ENCODE measurements at regions not wholly inside any gene's neighbourhood (a gene's known extent, or its start where the extent isn't known, plus 50 kb on each side); places are given as distances from the start of the nearest gene placed in this dataset.

- Histone ChIP-seq H3K9me2 (ENCODE audit: low read depth, low read length) (no peaks in the 10 kb centered on the region), H3K36me3 (ENCODE audit: insufficient read depth, low read length) (no peaks in the 10 kb centered on the region), H4K20me1 (ENCODE audit: insufficient read depth, low read length) (no peaks in the 10 kb centered on the region), H3F3A (ENCODE audit: insufficient read depth, low read length) (no peaks in the 10 kb centered on the region), H3K4me2 (ENCODE audit: low read length) (no peak overlapping the region), H2AFZ (ENCODE audit: low read length) (no peak overlapping the region), H3K27ac (ENCODE audit: low read depth, low read length, poor library complexity, severe bottlenecking) (no peak overlapping the region), H3K9me3 (ENCODE audit: low read length) (no peaks in the 10 kb centered on the region), H3K9ac (ENCODE audit: low read length) (no peak overlapping the region), H3K79me2 (ENCODE audit: insufficient read depth, low read length) (no peaks in the 10 kb centered on the region), H3K4me3 (ENCODE audit: low read depth, low read length, poor library complexity, severe bottlenecking) (no peak overlapping the region), H3K4me1 (ENCODE audit: insufficient read depth, low read length, severe bottlenecking) (no peaks in the 10 kb centered on the region), H3K27me3 (ENCODE audit: insufficient read depth, low read length) (no peaks in the 10 kb centered on the region)
- TF ChIP-seq EZH2 (IDR thresholded peaks at IDR 0.05; ENCODE audit: borderline replicate concordance, low read length) (no peak), CTCF (IDR thresholded peaks at IDR 0.05; ENCODE audit: low read length) (no peak)
Observed at GRCh38 chr2:221715523-221716247, 143.6 kb upstream of the EPHA4 start.

GRCh38 chr2:221710744-221711143 lies 138.6 kb upstream of the EPHA4 start:
- no peaks in the 10 kb centered on the region for H4K20me1 ChIP-seq (ENCODE audit: insufficient read depth, low read length)
- H3F3A ChIP-seq (ENCODE audit: insufficient read depth, low read length) = no peaks in the 10 kb centered on the region
- H3K27ac ChIP-seq (ENCODE audit: low read depth, low read length, poor library complexity, severe bottlenecking) = no peak overlapping the region
- H3K4me2 ChIP-seq (ENCODE audit: low read length) = no peak overlapping the region
- no peak for TF ChIP-seq EZH2 (IDR thresholded peaks at IDR 0.05; ENCODE audit: borderline replicate concordance, low read length)
- TF ChIP-seq CTCF (IDR thresholded peaks at IDR 0.05; ENCODE audit: low read length) = no peak
- H3K27me3 ChIP-seq (ENCODE audit: insufficient read depth, low read length) = no peaks in the 10 kb centered on the region
- no peaks in the 10 kb centered on the region for H3K9me3 ChIP-seq (ENCODE audit: low read length)
- H3K36me3 ChIP-seq (ENCODE audit: insufficient read depth, low read length) = no peaks in the 10 kb centered on the region
- no peaks in the 10 kb centered on the region for H3K79me2 ChIP-seq (ENCODE audit: insufficient read depth, low read length)
- no peak overlapping the region for H3K4me3 ChIP-seq (ENCODE audit: low read depth, low read length, poor library complexity, severe bottlenecking)
- H3K9ac ChIP-seq (ENCODE audit: low read length) = no peak overlapping the region
- no peaks in the 10 kb centered on the region for H3K9me2 ChIP-seq (ENCODE audit: low read depth, low read length)
- no peak overlapping the region for H2AFZ ChIP-seq (ENCODE audit: low read length)
- H3K4me1 ChIP-seq (ENCODE audit: insufficient read depth, low read length, severe bottlenecking) = no peaks in the 10 kb centered on the region

- no peaks in the 10 kb centered on the region for H3F3A ChIP-seq (ENCODE audit: insufficient read depth, low read length)
- H3K4me2 ChIP-seq (ENCODE audit: low read length) = no peak overlapping the region
- no peaks in the 10 kb centered on the region for H4K20me1 ChIP-seq (ENCODE audit: insufficient read depth, low read length)
- H2AFZ ChIP-seq (ENCODE audit: low read length) = no peak overlapping the region
- H3K4me1 ChIP-seq (ENCODE audit: insufficient read depth, low read length, severe bottlenecking) = no peaks in the 10 kb centered on the region
- no peaks in the 10 kb centered on the region for H3K9me2 ChIP-seq (ENCODE audit: low read depth, low read length)
- H3K27me3 ChIP-seq (ENCODE audit: insufficient read depth, low read length) = no peaks in the 10 kb centered on the region
- H3K4me3 ChIP-seq (ENCODE audit: low read depth, low read length, poor library complexity, severe bottlenecking) = no peak overlapping the region
- no peak overlapping the region for H3K27ac ChIP-seq (ENCODE audit: low read depth, low read length, poor library complexity, severe bottlenecking)
- no peaks in the 10 kb centered on the region for H3K79me2 ChIP-seq (ENCODE audit: insufficient read depth, low read length)
- H3K36me3 ChIP-seq (ENCODE audit: insufficient read depth, low read length) = no peaks in the 10 kb centered on the region
- H3K9me3 ChIP-seq (ENCODE audit: low read length) = no peaks in the 10 kb centered on the region
- no peak overlapping the region for H3K9ac ChIP-seq (ENCODE audit: low read length)
- TF ChIP-seq CTCF (IDR thresholded peaks at IDR 0.05; ENCODE audit: low read length) (no peak), EZH2 (IDR thresholded peaks at IDR 0.05; ENCODE audit: borderline replicate concordance, low read length) (no peak)
Observed at GRCh38 chr2:221708902-221709301, 136.8 kb upstream of the EPHA4 start.
